ENCODE measurements at regions not wholly inside any gene's neighbourhood (a gene's known extent, or its start where the extent isn't known, plus 50 kb on each side); places are given as distances from the start of the nearest gene placed in this dataset.

DNA sequence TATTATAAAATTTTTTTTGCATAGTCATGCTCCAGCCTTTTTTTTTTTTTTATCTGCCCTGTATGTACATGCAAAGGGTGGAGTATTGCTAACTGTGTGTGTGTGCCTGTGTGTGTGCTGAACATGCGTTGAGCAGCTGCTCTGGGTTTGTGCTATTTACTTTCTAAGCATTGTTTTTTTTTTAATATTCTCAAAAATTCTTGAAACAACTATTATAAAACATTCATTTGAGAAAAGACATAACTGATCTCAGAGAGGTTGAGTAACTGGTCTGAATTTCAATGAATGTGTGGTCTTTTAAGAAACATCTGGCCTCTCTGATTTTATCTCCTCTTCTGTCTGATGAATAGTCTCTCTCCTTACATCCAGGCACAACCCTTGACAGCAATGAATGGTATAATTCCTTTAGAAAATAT, 366.0 kb upstream of the SLC14A2 start:
- in situ Hi-C loops (cut with MboI; ENCODE audit: low sequenced_read_pairs, unreplicated experiment), result no loop called here
- DNase-seq (ENCODE audit: low spot score), result no peak
- TF ChIP-seq, protein P1, sequence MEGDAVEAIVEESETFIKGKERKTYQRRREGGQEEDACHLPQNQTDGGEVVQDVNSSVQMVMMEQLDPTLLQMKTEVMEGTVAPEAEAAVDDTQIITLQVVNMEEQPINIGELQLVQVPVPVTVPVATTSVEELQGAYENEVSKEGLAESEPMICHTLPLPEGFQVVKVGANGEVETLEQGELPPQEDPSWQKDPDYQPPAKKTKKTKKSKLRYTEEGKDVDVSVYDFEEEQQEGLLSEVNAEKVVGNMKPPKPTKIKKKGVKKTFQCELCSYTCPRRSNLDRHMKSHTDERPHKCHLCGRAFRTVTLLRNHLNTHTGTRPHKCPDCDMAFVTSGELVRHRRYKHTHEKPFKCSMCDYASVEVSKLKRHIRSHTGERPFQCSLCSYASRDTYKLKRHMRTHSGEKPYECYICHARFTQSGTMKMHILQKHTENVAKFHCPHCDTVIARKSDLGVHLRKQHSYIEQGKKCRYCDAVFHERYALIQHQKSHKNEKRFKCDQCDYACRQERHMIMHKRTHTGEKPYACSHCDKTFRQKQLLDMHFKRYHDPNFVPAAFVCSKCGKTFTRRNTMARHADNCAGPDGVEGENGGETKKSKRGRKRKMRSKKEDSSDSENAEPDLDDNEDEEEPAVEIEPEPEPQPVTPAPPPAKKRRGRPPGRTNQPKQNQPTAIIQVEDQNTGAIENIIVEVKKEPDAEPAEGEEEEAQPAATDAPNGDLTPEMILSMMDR (IDR thresholded peaks at IDR 0.05; ENCODE audit: borderline replicate concordance, control extremely low read depth, extremely low read depth, insufficient read depth, missing control alignments), result no peak

DNA sequence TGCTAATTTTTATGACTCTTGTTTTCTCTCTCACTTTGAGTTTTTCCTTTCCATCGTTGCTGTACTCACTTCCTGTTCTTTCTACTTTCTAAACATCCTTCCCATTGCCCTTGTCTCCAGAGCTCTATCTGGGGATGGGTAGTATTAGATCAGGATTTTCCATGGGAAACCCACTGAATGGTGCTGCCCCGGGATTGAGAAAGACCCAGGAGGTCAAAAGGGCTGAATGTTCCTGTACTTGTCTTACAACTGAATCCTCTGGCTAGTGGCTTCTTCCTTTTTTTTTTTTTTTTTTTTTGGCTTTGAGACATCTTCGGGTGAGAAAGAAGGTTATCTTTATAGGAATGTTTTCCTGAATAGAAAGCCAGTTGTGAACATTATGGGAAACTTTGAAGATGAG, 364.8 kb upstream of the SLC14A2 start:
- in situ Hi-C loops (cut with MboI; ENCODE audit: low sequenced_read_pairs, unreplicated experiment), result no loop called here
- no peak for DNase-seq (ENCODE audit: low spot score)

DNA sequence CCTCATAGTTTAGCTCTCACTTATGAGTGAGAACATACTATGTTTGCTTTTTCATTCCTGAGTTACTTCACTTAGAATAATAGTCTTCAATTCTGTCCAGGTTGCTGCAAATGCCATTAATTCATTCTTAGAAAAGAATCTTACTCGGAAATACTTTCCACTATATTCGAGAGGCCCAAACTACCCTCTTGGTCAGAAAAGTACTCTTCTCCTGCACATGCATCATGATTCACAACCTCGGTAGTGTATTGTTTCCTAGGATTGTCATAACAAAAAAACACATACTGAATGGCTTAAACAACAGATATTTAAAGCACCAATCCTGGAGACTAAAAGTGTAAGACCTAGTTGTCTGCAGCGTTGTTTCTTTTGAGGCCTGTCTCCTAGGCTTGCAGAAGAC, 364.0 kb upstream of the SLC14A2 start:
- in situ Hi-C loops (cut with MboI; ENCODE audit: low sequenced_read_pairs, unreplicated experiment), result no loop called here
- DNase-seq (ENCODE audit: low spot score), result no peak
- TF ChIP-seq, protein P1 (IDR thresholded peaks at IDR 0.05; ENCODE audit: borderline replicate concordance, control extremely low read depth, extremely low read depth, insufficient read depth, missing control alignments), result no peak

More for the DNA sequence above, 364.8 kb upstream of the SLC14A2 start:
- TF ChIP-seq, protein P1 (IDR thresholded peaks at IDR 0.05; ENCODE audit: borderline replicate concordance, control extremely low read depth, extremely low read depth, insufficient read depth, missing control alignments), result no peak

DNA sequence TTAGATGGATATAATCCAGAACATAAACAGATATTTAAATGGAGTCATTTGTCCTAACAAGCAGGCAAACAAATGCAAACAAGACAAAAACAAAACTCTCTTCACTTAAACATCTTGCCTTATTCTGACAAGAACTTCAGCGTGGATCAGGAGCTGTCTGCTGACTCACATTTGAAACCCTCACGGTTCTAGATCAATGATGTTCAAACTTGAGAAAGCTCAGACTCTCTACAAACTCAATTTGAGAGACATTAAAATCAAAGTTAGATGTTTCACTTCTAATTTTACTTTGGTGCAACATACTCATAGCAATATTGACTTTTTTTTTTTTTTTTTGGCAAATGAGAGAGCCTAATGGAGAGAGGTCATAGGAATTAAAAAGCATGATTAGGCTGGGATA, 362.8 kb upstream of the SLC14A2 start:
- no peak for DNase-seq (ENCODE audit: low spot score)
- TF ChIP-seq, protein P1 (IDR thresholded peaks at IDR 0.05; ENCODE audit: borderline replicate concordance, control extremely low read depth, extremely low read depth, insufficient read depth, missing control alignments), result no peak
- in situ Hi-C loops (cut with MboI; ENCODE audit: low sequenced_read_pairs, unreplicated experiment), result no loop called here

DNA sequence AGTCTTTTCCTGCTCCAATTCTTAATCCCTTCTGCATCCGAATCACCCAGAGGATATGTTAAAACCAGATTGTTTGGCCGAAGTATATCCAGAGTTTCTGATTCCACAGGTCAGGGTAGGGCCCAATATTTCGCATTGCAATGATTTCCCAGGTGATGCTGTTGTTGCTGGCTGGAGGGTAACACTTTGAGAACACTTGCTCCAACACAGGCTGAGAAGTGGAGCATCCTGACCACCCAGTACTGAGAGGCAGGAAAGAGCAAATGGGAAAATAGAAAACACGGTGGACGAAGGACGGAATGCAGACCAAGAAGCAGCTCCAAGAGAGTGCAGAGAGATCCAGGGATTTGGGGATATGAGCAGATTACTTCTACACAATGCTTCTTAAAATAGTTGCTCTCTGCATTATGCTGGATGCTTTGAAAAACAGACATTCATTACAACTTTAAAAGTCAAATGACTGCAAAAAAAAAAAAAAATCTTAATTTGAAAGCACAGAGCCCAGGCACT, 362.2 kb upstream of the SLC14A2 start:
- DNase-seq (ENCODE audit: low spot score), result no peak
- TF ChIP-seq, protein P1 (IDR thresholded peaks at IDR 0.05; ENCODE audit: borderline replicate concordance, control extremely low read depth, extremely low read depth, insufficient read depth, missing control alignments), result no peak
- in situ Hi-C loops (cut with MboI; ENCODE audit: low sequenced_read_pairs, unreplicated experiment), result no loop called here

DNA sequence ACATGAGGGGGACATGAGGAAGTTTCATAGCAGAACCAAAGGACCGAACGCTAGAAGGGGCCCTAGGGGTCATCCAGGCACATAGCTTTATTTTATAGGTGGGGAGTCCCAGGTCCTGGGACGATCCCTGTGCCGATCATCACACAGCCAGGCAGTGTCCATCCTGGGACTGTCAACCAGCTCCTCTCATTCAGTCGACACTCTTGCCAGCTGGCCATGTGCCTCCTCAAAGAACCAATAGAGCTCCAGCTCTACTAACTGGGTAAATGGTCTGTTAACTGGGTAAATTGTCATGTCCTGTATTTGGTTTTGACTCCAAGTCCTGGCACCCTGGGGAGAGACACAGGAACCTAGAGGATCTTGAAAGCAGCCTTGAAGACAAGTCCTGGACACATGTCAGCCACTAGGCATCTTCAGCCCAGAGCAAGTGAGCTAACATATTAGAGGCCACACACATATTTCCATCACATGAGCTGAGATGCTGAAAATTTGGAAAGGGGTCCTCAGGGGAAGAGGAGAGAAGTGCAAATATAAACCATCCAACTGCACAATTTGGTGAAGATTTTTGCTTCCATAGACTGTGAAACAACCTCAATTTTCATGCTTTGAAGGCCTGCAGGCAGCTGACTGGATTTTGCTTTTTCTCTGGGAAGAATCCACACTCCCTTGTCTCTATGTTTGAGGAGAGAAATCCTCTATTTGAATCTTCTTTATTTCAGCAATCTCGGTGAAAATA, 361.1 kb upstream of the SLC14A2 start:
- in situ Hi-C loops (cut with MboI; ENCODE audit: low sequenced_read_pairs, unreplicated experiment), result no loop called here
- TF ChIP-seq, protein P1 (IDR thresholded peaks at IDR 0.05; ENCODE audit: borderline replicate concordance, control extremely low read depth, extremely low read depth, insufficient read depth, missing control alignments), result no peak
- DNase-seq (ENCODE audit: low spot score), result no peak
